Caco-2 (cell line): ENCODE measurements at regions not wholly inside any gene's neighbourhood (a gene's known extent, or its start where the extent isn't known, plus 50 kb on each side); places are given as distances from the start of the nearest gene placed in this dataset.

Experiments
- BruUV-seq: library from RNA; stranded (reverse); fragments of 400-500 nt; replicated peaks from 2 replicates; lab custom pipeline; 2021; lab: Mats Ljungman, UMichigan
- CTCF ChIA-PET: fragments of 300-600 bp; sonication (Branson Sonifier 250); formaldehyde crosslinking; loops from one replicate; lab custom pipeline; 2022; ENCODE audit warnings: antibody characterized with exemption; lab: Charles Lee
- POLR2A ChIA-PET: fragments of 300-600 bp; sonication (Branson Sonifier 250); formaldehyde crosslinking; loops from one replicate; lab custom pipeline; 2022; ENCODE audit warnings: antibody characterized with exemption; lab: Charles Lee
- DNase-seq, 2 experiments: peaks; one replicate each; pipeline versions ENCODE4 v3.0.0 to v3.0.0-alpha.2; 2020 to 2022
- H3K27me3 ChIP-seq: replicated peaks from 2 replicates; pipeline ENCODE4 v1.6.0; 2011; ENCODE audit warnings: low read length; ENCODE audit not compliant: control insufficient read depth, insufficient read depth
- H3K36me3 ChIP-seq: 2 replicates; pipeline ENCODE4 v1.5.1; 2011; ENCODE audit warnings: low read length; ENCODE audit not compliant: control insufficient read depth, insufficient read depth
- H3K4me1 ChIP-seq: fragments of 250-450 bp; sonication (Bioruptor Pico); 2 replicates; pipeline ENCODE4 v1.5.1; 2020; ENCODE audit warnings: mild to moderate bottlenecking
- H3K4me3 ChIP-seq: 2 replicates; pipeline ENCODE4 v1.5.1; 2011; ENCODE audit warnings: low read depth, mild to moderate bottlenecking, control low read depth, low read length
- H3K9me3 ChIP-seq: fragments of 250-450 bp; sonication (Bioruptor Pico); 2 replicates; pipeline ENCODE4 v1.5.1; 2020; ENCODE audit warnings: mild to moderate bottlenecking, moderate library complexity
- H3K27ac Mint-ChIP-seq: one replicate; pipeline ENCODE4 v1.8.0; 2022; ENCODE audit warnings: mixed read lengths; ENCODE audit not compliant: unreplicated experiment
- H3K27me3 Mint-ChIP-seq: one replicate; pipeline ENCODE4 v1.8.0; 2022; ENCODE audit warnings: mixed read lengths; ENCODE audit not compliant: insufficient read depth, unreplicated experiment
- H3K36me3 Mint-ChIP-seq: one replicate; pipeline ENCODE4 v1.8.0; 2022; ENCODE audit warnings: mild to moderate bottlenecking, mixed read lengths; ENCODE audit not compliant: insufficient read depth, unreplicated experiment
- H3K4me1 Mint-ChIP-seq: one replicate; pipeline ENCODE4 v1.8.0; 2022; ENCODE audit warnings: low read depth, mixed read lengths; ENCODE audit not compliant: unreplicated experiment
- H3K4me3 Mint-ChIP-seq: one replicate; pipeline ENCODE4 v1.8.0; 2022; ENCODE audit warnings: mild to moderate bottlenecking, moderate library complexity, mixed read lengths; ENCODE audit not compliant: unreplicated experiment
- H3K9me3 Mint-ChIP-seq: one replicate; pipeline ENCODE4 v1.8.0; 2022; ENCODE audit warnings: mixed read lengths; ENCODE audit not compliant: unreplicated experiment
- CTCF ChIP-seq, 2 experiments: fragments of 200-600 bp in 1 of 2; IDR thresholded peaks; 1 replicate in 1 of 2; 2 replicates in 1 of 2; pipeline versions ENCODE4 v1.5.1 to v1.8.0; 2011 to 2022; ENCODE audit warnings: antibody characterized with exemption in 1 of 2, control low read depth in 1 of 2, inconsistent platforms in 1 of 2, low read depth in 1 of 2, low read length in 1 of 2, mild to moderate bottlenecking in 1 of 2, moderate library complexity in 1 of 2; ENCODE audit not compliant: insufficient read depth in 1 of 2, severe bottlenecking in 1 of 2, unreplicated experiment in 1 of 2
- intact Hi-C: fragments of 100-400 bp; cut with micrococcal nuclease; formaldehyde crosslinking; loops from one replicate; pipeline ENCODE4 v1.10.0; 2022; ENCODE audit not compliant: unreplicated experiment

GRCh38 chr1:213585402-213585801 is 402.4 kb upstream of the PROX1 start:
- ChIA-PET CTCF (no interaction called here), POLR2A (interaction anchor here (0.6 kb wide), 1 partner anchor 635 kb away, joined by 3 read pairs; no protein-coding TSS in a partner anchor)
- no peaks in the 10 kb centered on the region for H3K27me3 Mint-ChIP-seq
- Histone ChIP-seq H3K4me1 (peaks cover 21% of the 10 kb centered on the region), H3K36me3 (no peaks in the 10 kb centered on the region), H3K27me3 (no peaks in the 10 kb centered on the region), H3K9me3 (no peaks in the 10 kb centered on the region), H3K4me3 (no peak overlapping the region)
- H3K9me3 Mint-ChIP-seq, result no peaks in the 10 kb centered on the region
- H3K27ac Mint-ChIP-seq, result no peak overlapping the region
- H3K4me3 Mint-ChIP-seq, result no peak overlapping the region
- intact Hi-C loops, result no loop called here
- DNase-seq, result peak; percentile 23 to 41
- no peak for TF ChIP-seq CTCF (IDR thresholded peaks at IDR 0.05; ENCODE audit: insufficient read depth in 1 of 2, low read depth in 1 of 2, low read length in 1 of 2, severe bottlenecking in 1 of 2, unreplicated experiment in 1 of 2)
- no TSS peak for BruUV-seq
- no peaks in the 10 kb centered on the region for H3K36me3 Mint-ChIP-seq
- H3K4me1 Mint-ChIP-seq, result peaks cover 6% of the 10 kb centered on the region

- ChIA-PET CTCF (no interaction called here), POLR2A (no interaction called here)
- no TSS peak for BruUV-seq
- Mint-ChIP-seq H3K27ac (peak overlapping the region; percentile 22), H3K36me3 (no peaks in the 10 kb centered on the region), H3K4me3 (no peak overlapping the region), H3K4me1 (peaks cover 9% of the 10 kb centered on the region), H3K9me3 (peaks cover 3% of the 10 kb centered on the region), H3K27me3 (no peaks in the 10 kb centered on the region)
- H3K27me3 ChIP-seq, result no peaks in the 10 kb centered on the region
- peaks cover 25% of the 10 kb centered on the region for H3K4me1 ChIP-seq
- H3K36me3 ChIP-seq, result no peaks in the 10 kb centered on the region
- H3K9me3 ChIP-seq, result no peaks in the 10 kb centered on the region
- no peak for DNase-seq
- H3K4me3 ChIP-seq, result no peak overlapping the region
- no peak for TF ChIP-seq CTCF (IDR thresholded peaks at IDR 0.05; ENCODE audit: insufficient read depth in 1 of 2, low read depth in 1 of 2, low read length in 1 of 2, severe bottlenecking in 1 of 2, unreplicated experiment in 1 of 2)
- intact Hi-C loops, result no loop called here
These were observed 401.7 kb upstream of the PROX1 start for GRCh38 chr1:213585959-213586586.

GRCh38 chr1:213586587-213586972 is 401.2 kb upstream of the PROX1 start:
- no TSS peak for BruUV-seq
- H3K9me3 Mint-ChIP-seq, result peaks cover 8% of the 10 kb centered on the region
- no peak overlapping the region for H3K4me3 Mint-ChIP-seq

More at GRCh38 chr1:213586587-213586972, 401.2 kb upstream of the PROX1 start:
- intact Hi-C loops, result no loop called here
- Histone ChIP-seq H3K4me3 (no peak overlapping the region), H3K36me3 (no peaks in the 10 kb centered on the region; the same call in 1 of the 2 replicates), H3K4me1 (peaks cover 30% of the 10 kb centered on the region), H3K27me3 (no peaks in the 10 kb centered on the region), H3K9me3 (no peaks in the 10 kb centered on the region)
- H3K27ac Mint-ChIP-seq, result no peak overlapping the region
- H3K36me3 Mint-ChIP-seq, result no peaks in the 10 kb centered on the region
- peaks cover 14% of the 10 kb centered on the region for H3K4me1 Mint-ChIP-seq
- CTCF ChIA-PET, result no interaction called here
- H3K27me3 Mint-ChIP-seq, result no peaks in the 10 kb centered on the region
- TF ChIP-seq CTCF (IDR thresholded peaks at IDR 0.05; ENCODE audit: insufficient read depth in 1 of 2, low read depth in 1 of 2, low read length in 1 of 2, severe bottlenecking in 1 of 2, unreplicated experiment in 1 of 2), result no peak
- POLR2A ChIA-PET, result no interaction called here
- DNase-seq, result no peak
